Astrocyte of the spinal cord (primary cell): ENCODE measurements at regions not wholly inside any gene's neighbourhood (a gene's known extent, or its start where the extent isn't known, plus 50 kb on each side); places are given as distances from the start of the nearest gene placed in this dataset.
"Not testable (repeated sequence)": the region's sequence is repeated elsewhere in the genome, so short reads cannot be mapped to it uniquely, and the experiment has no call there.

Experiments
- DNase-seq: peaks from one replicate; pipeline ENCODE4 v3.0.0; 2011; ENCODE audit warnings: low read depth, low spot score
- H3K4me3 ChIP-seq: 2 replicates; pipeline ENCODE4 v1.5.1; 2011; ENCODE audit warnings: low read depth, mild to moderate bottlenecking, low read length, moderate library complexity
- in situ Hi-C: cut with HindIII; loops from 2 replicates; pipeline ENCODE4 v1.10.0; 2017; ENCODE audit warnings: low sequenced_read_pairs
- TF ChIP-seq, protein P1 (sequence below): IDR thresholded peaks from 2 replicates; pipeline ENCODE4 v1.5.1; 2012; ENCODE audit warnings: low read depth, mild to moderate bottlenecking, low read length, inconsistent platforms

DNA sequence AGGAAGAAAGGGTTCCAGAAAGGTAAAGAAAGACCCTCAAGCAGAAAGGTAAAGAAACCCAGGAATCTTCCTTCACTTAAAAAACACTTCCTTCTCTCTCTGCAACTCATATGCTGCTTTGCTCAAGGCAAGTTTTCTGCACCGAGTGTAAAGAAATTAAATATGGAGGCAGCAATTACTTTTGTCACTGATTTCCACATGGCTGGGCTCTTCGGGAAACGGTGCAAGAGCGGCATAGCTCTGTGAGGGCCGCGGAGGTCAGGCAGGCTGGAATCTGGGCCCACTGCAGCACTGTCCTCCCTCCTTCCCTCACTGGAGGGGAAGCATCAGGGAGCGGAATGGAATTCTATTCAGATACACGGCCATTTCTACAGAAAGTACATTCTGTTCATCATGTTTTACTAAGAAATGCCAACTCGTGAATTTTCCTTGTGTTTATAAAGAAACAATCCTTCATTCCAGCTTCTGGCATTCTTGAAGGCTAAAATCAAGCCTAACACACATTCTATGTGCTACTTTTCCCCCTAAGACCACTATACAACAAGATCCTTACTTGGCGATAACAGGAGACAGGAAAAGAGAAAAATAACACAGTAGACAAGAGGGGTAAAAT is 212.2 kb downstream of the SIPA1L2 start:
- DNase-seq, result no peak
- TF ChIP-seq, protein P1, sequence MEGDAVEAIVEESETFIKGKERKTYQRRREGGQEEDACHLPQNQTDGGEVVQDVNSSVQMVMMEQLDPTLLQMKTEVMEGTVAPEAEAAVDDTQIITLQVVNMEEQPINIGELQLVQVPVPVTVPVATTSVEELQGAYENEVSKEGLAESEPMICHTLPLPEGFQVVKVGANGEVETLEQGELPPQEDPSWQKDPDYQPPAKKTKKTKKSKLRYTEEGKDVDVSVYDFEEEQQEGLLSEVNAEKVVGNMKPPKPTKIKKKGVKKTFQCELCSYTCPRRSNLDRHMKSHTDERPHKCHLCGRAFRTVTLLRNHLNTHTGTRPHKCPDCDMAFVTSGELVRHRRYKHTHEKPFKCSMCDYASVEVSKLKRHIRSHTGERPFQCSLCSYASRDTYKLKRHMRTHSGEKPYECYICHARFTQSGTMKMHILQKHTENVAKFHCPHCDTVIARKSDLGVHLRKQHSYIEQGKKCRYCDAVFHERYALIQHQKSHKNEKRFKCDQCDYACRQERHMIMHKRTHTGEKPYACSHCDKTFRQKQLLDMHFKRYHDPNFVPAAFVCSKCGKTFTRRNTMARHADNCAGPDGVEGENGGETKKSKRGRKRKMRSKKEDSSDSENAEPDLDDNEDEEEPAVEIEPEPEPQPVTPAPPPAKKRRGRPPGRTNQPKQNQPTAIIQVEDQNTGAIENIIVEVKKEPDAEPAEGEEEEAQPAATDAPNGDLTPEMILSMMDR, result no peak
- in situ Hi-C loops, result no loop called here
- no peak overlapping the region for H3K4me3 ChIP-seq

DNA sequence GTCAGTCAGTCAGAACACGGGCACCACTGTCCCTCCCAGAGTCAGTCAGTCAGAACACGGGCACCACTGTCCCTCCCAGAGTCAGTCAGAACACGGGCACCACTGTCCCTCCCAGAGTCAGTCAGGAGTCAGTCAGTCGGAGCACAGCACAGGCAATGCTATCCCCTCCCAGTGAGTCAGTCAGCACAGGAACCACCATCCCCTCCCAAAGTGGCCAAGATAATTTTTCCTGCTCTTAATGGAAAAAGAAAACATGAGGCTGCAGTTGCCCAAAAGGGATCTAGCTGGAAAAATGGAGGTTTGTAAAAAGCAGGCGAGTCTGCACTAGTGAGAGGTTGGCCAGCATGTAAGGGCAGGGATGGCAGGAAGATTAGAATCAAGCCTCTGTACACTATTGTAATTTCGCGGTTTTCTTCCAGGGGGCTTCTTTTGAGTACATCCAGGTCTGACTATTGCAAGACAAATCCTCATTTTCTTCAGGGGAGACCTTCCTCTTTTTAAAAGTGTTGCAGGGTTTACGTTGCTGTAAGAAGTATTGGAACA is 213.8 kb downstream of the SIPA1L2 start:
- TF ChIP-seq, protein P1, result no peak
- no peak overlapping the region for H3K4me3 ChIP-seq
- in situ Hi-C loops, result no loop called here
- DNase-seq, result no peak

DNA sequence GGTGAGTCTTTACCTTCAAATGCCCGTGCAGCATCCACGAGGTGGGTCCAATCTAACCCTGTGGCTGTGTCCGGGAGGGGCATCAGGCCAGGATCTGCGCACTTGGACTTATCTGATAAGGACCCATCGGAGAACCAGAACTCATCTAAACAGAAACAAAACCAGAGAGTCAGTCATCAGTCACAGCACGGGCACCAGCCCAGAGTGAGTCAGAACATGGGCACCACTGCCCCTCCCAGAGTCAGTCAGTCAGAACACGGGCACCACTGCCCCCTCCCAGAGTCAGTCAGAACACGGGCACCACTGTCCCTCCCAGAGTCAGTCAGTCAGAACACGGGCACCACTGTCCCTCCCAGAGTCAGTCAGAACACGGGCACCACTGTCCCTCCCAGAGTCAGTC is 214.5 kb downstream of the SIPA1L2 start:
- H3K4me3 ChIP-seq, DNase-seq: not testable (repeated sequence)

DNA sequence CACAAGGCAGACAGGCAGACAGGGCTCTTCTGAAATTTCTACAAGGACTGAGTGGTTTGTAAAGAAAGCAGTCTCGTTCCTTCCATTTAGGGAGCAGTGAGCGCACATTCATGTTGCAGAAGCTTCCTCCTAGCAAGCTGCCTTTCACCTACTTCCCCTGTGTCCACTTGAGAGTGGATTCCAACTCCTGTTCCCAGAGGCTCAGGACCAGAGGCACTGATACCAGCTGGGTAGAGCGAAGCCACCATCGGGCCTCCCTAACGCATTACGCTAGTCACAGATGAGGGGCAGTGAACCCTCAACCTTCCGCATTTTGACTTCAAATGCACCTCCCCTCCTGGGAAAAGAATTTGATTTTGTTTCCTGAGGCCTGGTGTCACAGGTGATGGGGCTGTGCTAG is 215.8 kb downstream of the SIPA1L2 start:
- TF ChIP-seq, protein P1, result no peak
- in situ Hi-C loops, result no loop called here
- DNase-seq, result no peak
- no peak overlapping the region for H3K4me3 ChIP-seq

More for the DNA sequence above, 214.5 kb downstream of the SIPA1L2 start:
- in situ Hi-C loops, result not testable (repeated sequence)

DNA sequence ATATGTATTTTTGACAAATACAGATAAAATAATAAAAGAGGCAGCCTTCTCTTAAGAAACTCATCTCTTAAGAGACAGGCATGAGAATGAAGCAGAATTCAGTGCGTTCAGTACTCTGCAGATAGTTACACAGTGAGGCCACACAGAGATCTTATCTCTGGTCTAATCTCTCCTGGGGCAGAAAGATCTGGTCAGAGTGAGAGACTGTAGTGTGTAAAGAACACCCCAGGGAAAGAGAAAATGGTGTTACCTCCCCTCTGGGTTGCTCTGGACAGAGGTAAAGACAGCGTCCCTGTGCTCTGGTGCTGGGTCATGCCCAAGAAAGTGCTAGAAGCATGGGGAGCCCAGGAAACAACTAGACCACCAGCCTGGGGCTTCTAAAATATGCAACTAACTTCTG is 216.3 kb downstream of the SIPA1L2 start:
- no peak for DNase-seq
- in situ Hi-C loops, result no loop called here
- H3K4me3 ChIP-seq, result no peak overlapping the region
- TF ChIP-seq, protein P1, result no peak

DNA sequence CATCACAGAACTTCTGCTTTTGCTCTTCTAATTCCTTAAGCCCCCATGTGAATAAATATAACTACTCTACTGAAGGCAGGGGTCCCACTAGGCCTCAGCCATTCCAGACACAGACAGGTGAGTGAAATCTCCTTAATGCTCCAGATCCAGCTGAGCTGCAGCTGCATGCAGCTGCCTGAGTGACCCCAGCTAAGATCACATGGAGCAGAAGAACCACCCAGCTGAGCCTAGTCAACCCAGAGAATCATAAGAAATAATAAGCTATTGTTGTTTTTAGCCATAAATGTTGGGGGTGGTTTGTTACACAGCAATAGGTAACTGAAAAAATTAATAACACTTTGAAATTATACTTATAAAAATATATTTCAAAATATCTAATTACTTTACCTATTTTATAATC is 220.3 kb downstream of the SIPA1L2 start:
- in situ Hi-C loops, result no loop called here
- DNase-seq, result no peak
- H3K4me3 ChIP-seq, result no peak overlapping the region
- TF ChIP-seq, protein P1, result no peak

DNA sequence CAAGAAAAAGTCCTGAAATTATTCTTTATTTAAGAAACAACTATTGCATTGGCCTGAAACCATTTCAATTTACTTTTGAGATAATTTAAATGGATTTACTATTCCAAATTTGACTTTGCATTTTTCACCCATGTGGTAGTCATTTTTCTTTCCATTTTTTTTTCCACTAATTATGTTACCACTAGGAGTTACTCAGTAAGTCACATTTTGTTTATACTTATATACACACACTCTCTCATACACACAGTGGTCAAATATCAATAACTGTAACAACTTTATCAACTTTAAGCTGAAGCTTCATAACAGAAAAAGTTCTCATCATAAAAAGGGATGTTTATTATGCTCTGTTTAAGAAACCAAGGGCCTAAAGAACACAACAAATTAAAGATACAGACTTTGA is 222.8 kb downstream of the SIPA1L2 start:
- in situ Hi-C loops, result no loop called here
- TF ChIP-seq, protein P1, result no peak
- H3K4me3 ChIP-seq, result no peak overlapping the region
- no peak for DNase-seq
